ENCODE measurements at regions not wholly inside any gene's neighbourhood (a gene's known extent, or its start where the extent isn't known, plus 50 kb on each side); places are given as distances from the start of the nearest gene placed in this dataset.

DNA sequence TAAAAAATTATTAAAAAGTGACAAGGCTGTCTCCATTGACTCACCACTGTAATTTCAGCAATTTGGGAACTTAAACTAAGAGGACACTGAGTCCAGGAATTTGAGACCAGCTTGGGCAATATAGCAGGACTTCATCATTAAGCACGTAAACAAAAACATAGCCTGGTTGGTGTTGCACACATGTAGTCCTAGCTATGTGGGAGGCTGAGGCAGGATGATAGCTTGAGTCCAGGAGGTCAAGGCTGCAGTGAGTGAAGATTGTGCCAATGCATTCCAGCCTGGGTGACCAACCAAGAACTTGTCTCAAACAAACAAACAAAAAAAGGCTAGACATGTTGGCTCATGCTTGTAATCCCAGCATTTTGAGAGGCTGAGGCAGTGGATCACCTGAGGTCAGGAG, 439.4 kb upstream of the TSPY4 start:
- H3K27me3 ChIP-seq (ENCODE audit: insufficient read depth), result no peaks in the 10 kb centered on the region
- H3K4me3 Mint-ChIP-seq, result no peak overlapping the region
- no peaks in the 10 kb centered on the region for H3K4me1 ChIP-seq (ENCODE audit: insufficient read depth)
- H2AFZ ChIP-seq, result no peak overlapping the region
- H3K4me3 ChIP-seq, result no peak overlapping the region
- no peaks in the 10 kb centered on the region for H3K79me2 ChIP-seq (replicated peaks; ENCODE audit: insufficient read depth)
- no peaks in the 10 kb centered on the region for H3K9me2 ChIP-seq (ENCODE audit: insufficient read depth)
- no peak overlapping the region for H3K27ac Mint-ChIP-seq
- H3F3A ChIP-seq (replicated peaks; ENCODE audit: low read depth), result no peaks in the 10 kb centered on the region
- peaks cover 69% of the 10 kb centered on the region for H3K9me3 Mint-ChIP-seq
- H3K36me3 ChIP-seq (ENCODE audit: insufficient read depth), result no peaks in the 10 kb centered on the region
- H3K27me3 Mint-ChIP-seq (ENCODE audit: insufficient read depth, low read depth, poor library complexity), result peaks cover 2% of the 10 kb centered on the region
- H3K27ac ChIP-seq (ENCODE audit: low read depth), result no peak overlapping the region
- H3K4me2 ChIP-seq, result no peak overlapping the region
- no peaks in the 10 kb centered on the region for H3K4me1 Mint-ChIP-seq
- no peak for DNase-seq (ENCODE audit: low spot score)
- TF ChIP-seq, protein P1, sequence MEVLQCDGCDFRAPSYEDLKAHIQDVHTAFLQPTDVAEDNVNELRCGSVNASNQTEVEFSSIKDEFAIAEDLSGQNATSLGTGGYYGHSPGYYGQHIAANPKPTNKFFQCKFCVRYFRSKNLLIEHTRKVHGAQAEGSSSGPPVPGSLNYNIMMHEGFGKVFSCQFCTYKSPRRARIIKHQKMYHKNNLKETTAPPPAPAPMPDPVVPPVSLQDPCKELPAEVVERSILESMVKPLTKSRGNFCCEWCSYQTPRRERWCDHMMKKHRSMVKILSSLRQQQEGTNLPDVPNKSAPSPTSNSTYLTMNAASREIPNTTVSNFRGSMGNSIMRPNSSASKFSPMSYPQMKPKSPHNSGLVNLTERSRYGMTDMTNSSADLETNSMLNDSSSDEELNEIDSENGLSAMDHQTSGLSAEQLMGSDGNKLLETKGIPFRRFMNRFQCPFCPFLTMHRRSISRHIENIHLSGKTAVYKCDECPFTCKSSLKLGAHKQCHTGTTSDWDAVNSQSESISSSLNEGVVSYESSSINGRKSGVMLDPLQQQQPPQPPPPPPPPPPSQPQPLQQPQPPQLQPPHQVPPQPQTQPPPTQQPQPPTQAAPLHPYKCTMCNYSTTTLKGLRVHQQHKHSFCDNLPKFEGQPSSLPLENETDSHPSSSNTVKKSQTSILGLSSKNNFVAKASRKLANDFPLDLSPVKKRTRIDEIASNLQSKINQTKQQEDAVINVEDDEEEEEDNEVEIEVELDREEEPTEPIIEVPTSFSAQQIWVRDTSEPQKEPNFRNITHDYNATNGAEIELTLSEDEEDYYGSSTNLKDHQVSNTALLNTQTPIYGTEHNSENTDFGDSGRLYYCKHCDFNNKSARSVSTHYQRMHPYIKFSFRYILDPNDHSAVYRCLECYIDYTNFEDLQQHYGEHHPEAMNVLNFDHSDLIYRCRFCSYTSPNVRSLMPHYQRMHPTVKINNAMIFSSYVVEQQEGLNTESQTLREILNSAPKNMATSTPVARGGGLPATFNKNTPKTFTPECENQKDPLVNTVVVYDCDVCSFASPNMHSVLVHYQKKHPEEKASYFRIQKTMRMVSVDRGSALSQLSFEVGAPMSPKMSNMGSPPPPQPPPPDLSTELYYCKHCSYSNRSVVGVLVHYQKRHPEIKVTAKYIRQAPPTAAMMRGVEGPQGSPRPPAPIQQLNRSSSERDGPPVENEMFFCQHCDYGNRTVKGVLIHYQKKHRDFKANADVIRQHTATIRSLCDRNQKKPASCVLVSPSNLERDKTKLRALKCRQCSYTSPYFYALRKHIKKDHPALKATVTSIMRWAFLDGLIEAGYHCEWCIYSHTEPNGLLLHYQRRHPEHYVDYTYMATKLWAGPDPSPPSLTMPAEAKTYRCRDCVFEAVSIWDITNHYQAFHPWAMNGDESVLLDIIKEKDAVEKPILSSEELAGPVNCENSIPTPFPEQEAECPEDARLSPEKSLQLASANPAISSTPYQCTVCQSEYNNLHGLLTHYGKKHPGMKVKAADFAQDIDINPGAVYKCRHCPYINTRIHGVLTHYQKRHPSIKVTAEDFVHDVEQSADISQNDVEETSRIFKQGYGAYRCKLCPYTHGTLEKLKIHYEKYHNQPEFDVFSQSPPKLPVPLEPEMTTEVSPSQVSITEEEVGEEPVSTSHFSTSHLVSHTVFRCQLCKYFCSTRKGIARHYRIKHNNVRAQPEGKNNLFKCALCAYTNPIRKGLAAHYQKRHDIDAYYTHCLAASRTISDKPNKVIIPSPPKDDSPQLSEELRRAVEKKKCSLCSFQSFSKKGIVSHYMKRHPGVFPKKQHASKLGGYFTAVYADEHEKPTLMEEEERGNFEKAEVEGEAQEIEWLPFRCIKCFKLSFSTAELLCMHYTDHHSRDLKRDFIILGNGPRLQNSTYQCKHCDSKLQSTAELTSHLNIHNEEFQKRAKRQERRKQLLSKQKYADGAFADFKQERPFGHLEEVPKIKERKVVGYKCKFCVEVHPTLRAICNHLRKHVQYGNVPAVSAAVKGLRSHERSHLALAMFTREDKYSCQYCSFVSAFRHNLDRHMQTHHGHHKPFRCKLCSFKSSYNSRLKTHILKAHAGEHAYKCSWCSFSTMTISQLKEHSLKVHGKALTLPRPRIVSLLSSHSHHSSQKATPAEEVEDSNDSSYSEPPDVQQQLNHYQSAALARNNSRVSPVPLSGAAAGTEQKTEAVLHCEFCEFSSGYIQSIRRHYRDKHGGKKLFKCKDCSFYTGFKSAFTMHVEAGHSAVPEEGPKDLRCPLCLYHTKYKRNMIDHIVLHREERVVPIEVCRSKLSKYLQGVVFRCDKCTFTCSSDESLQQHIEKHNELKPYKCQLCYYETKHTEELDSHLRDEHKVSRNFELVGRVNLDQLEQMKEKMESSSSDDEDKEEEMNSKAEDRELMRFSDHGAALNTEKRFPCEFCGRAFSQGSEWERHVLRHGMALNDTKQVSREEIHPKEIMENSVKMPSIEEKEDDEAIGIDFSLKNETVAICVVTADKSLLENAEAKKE (CRISPR knock-in tag; IDR thresholded peaks at IDR 0.05), result no peak
- no peak for TF ChIP-seq JUNB (IDR thresholded peaks at IDR 0.05; ENCODE audit: unreplicated experiment)
- TF ChIP-seq CREB1 (CRISPR knock-in tag; IDR thresholded peaks at IDR 0.05; ENCODE audit: low read depth), result no peak
- TF ChIP-seq EZH2phosphoT487 (IDR thresholded peaks at IDR 0.05; ENCODE audit: unreplicated experiment), result no peak
- TF ChIP-seq ZNF331 (CRISPR knock-in tag; IDR thresholded peaks at IDR 0.05; ENCODE audit: low read depth), result no peak
- TF ChIP-seq, protein P2, sequence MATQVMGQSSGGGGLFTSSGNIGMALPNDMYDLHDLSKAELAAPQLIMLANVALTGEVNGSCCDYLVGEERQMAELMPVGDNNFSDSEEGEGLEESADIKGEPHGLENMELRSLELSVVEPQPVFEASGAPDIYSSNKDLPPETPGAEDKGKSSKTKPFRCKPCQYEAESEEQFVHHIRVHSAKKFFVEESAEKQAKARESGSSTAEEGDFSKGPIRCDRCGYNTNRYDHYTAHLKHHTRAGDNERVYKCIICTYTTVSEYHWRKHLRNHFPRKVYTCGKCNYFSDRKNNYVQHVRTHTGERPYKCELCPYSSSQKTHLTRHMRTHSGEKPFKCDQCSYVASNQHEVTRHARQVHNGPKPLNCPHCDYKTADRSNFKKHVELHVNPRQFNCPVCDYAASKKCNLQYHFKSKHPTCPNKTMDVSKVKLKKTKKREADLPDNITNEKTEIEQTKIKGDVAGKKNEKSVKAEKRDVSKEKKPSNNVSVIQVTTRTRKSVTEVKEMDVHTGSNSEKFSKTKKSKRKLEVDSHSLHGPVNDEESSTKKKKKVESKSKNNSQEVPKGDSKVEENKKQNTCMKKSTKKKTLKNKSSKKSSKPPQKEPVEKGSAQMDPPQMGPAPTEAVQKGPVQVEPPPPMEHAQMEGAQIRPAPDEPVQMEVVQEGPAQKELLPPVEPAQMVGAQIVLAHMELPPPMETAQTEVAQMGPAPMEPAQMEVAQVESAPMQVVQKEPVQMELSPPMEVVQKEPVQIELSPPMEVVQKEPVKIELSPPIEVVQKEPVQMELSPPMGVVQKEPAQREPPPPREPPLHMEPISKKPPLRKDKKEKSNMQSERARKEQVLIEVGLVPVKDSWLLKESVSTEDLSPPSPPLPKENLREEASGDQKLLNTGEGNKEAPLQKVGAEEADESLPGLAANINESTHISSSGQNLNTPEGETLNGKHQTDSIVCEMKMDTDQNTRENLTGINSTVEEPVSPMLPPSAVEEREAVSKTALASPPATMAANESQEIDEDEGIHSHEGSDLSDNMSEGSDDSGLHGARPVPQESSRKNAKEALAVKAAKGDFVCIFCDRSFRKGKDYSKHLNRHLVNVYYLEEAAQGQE (IDR thresholded peaks at IDR 0.05; ENCODE audit: unreplicated experiment), result no peak
- no peak for TF ChIP-seq EZH2 (IDR thresholded peaks at IDR 0.05; ENCODE audit: low read depth, unreplicated experiment)
- no peak for TF ChIP-seq ZNF114 (CRISPR knock-in tag; IDR thresholded peaks at IDR 0.05)
- TF ChIP-seq NANOG (IDR thresholded peaks at IDR 0.05; ENCODE audit: borderline replicate concordance), result no peak
- TF ChIP-seq POLR2AphosphoS5 (IDR thresholded peaks at IDR 0.05; ENCODE audit: low read depth), result no peak
- TF ChIP-seq STAT1 (IDR thresholded peaks at IDR 0.05; ENCODE audit: unreplicated experiment), result no peak
- TF ChIP-seq, protein P3, sequence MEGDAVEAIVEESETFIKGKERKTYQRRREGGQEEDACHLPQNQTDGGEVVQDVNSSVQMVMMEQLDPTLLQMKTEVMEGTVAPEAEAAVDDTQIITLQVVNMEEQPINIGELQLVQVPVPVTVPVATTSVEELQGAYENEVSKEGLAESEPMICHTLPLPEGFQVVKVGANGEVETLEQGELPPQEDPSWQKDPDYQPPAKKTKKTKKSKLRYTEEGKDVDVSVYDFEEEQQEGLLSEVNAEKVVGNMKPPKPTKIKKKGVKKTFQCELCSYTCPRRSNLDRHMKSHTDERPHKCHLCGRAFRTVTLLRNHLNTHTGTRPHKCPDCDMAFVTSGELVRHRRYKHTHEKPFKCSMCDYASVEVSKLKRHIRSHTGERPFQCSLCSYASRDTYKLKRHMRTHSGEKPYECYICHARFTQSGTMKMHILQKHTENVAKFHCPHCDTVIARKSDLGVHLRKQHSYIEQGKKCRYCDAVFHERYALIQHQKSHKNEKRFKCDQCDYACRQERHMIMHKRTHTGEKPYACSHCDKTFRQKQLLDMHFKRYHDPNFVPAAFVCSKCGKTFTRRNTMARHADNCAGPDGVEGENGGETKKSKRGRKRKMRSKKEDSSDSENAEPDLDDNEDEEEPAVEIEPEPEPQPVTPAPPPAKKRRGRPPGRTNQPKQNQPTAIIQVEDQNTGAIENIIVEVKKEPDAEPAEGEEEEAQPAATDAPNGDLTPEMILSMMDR (conservative IDR thresholded peaks at IDR 0.05; ENCODE audit: low read depth in 2 of 2), result no peak
- H4K20me1 ChIP-seq (replicated peaks; ENCODE audit: insufficient read depth), result no peaks in the 10 kb centered on the region
- H3K36me3 Mint-ChIP-seq (ENCODE audit: low read depth), result 0 out of 3 replicates have a peak, but pooled peaks cover 2% of the 10 kb centered on the region
- no peak for ATAC-seq
